ENCODE measurements at regions not wholly inside any gene's neighbourhood (a gene's known extent, or its start where the extent isn't known, plus 50 kb on each side); places are given as distances from the start of the nearest gene placed in this dataset.

- Histone ChIP-seq H3K27me3 (ENCODE audit: control insufficient read depth, insufficient read depth, low read length) (no peaks in the 10 kb centered on the region), H3K4me3 (ENCODE audit: low read depth, low read length) (no peak overlapping the region), H3K36me3 (ENCODE audit: control insufficient read depth, insufficient read depth, low read length) (no peaks in the 10 kb centered on the region)
- TF ChIP-seq, protein P1, sequence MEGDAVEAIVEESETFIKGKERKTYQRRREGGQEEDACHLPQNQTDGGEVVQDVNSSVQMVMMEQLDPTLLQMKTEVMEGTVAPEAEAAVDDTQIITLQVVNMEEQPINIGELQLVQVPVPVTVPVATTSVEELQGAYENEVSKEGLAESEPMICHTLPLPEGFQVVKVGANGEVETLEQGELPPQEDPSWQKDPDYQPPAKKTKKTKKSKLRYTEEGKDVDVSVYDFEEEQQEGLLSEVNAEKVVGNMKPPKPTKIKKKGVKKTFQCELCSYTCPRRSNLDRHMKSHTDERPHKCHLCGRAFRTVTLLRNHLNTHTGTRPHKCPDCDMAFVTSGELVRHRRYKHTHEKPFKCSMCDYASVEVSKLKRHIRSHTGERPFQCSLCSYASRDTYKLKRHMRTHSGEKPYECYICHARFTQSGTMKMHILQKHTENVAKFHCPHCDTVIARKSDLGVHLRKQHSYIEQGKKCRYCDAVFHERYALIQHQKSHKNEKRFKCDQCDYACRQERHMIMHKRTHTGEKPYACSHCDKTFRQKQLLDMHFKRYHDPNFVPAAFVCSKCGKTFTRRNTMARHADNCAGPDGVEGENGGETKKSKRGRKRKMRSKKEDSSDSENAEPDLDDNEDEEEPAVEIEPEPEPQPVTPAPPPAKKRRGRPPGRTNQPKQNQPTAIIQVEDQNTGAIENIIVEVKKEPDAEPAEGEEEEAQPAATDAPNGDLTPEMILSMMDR (IDR thresholded peaks at IDR 0.05; ENCODE audit: insufficient read depth, low read length, poor library complexity, severe bottlenecking) = no peak
- peak; percentile 28 for DNase-seq (ENCODE audit: low read depth)
These were observed 427.5 kb downstream of the BCOR start for GRCh38 chrX:39670281-39670680.

- TF ChIP-seq, protein P1 (IDR thresholded peaks at IDR 0.05; ENCODE audit: insufficient read depth, low read length, poor library complexity, severe bottlenecking) = no peak
- H3K27me3 ChIP-seq (ENCODE audit: control insufficient read depth, insufficient read depth, low read length) = no peaks in the 10 kb centered on the region
- H3K36me3 ChIP-seq (ENCODE audit: control insufficient read depth, insufficient read depth, low read length) = no peaks in the 10 kb centered on the region
- no peak overlapping the region for H3K4me3 ChIP-seq (ENCODE audit: low read depth, low read length)
- no peak for DNase-seq (ENCODE audit: low read depth)
These were observed 425.4 kb downstream of the BCOR start for GRCh38 chrX:39672405-39672804.

GRCh38 chrX:39674490-39675161 is 423.1 kb downstream of the BCOR start:
- Histone ChIP-seq H3K27me3 (ENCODE audit: control insufficient read depth, insufficient read depth, low read length) (no peaks in the 10 kb centered on the region), H3K36me3 (ENCODE audit: control insufficient read depth, insufficient read depth, low read length) (no peaks in the 10 kb centered on the region), H3K4me3 (ENCODE audit: low read depth, low read length) (no peak overlapping the region)
- DNase-seq (ENCODE audit: low read depth) = no peak
- TF ChIP-seq, protein P1 (IDR thresholded peaks at IDR 0.05; ENCODE audit: insufficient read depth, low read length, poor library complexity, severe bottlenecking) = no peak

DNA sequence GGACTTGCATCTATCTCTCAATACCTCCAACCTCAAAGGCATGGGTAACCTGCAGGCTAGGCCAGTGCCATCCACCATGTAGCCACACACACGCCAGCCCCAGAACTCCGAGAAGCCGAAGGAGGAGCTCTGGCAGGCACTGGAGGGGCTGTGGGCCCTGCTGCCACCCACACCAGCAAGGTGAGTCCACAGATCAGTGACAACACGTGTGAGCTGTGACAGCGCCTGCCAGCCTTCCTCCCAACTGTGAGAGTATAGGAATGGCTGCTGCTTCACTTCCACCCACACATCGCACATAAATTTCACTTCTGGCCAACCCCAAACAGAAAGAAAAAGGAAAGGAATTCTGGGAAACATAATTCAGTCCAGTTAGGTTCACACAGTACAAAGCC is 422.6 kb downstream of the BCOR start:
- TF ChIP-seq, protein P1 (IDR thresholded peaks at IDR 0.05; ENCODE audit: insufficient read depth, low read length, poor library complexity, severe bottlenecking) = no peak
- DNase-seq (ENCODE audit: low read depth) = no peak
- no peaks in the 10 kb centered on the region for H3K36me3 ChIP-seq (ENCODE audit: control insufficient read depth, insufficient read depth, low read length)
- no peaks in the 10 kb centered on the region for H3K27me3 ChIP-seq (ENCODE audit: control insufficient read depth, insufficient read depth, low read length)
- H3K4me3 ChIP-seq (ENCODE audit: low read depth, low read length) = no peak overlapping the region

- Histone ChIP-seq H3K36me3 (ENCODE audit: control insufficient read depth, insufficient read depth, low read length) (no peaks in the 10 kb centered on the region), H3K27me3 (ENCODE audit: control insufficient read depth, insufficient read depth, low read length) (no peaks in the 10 kb centered on the region), H3K4me3 (ENCODE audit: low read depth, low read length) (no peak overlapping the region)
- DNase-seq (ENCODE audit: low read depth) = no peak
- TF ChIP-seq, protein P1 (IDR thresholded peaks at IDR 0.05; ENCODE audit: insufficient read depth, low read length, poor library complexity, severe bottlenecking) = no peak
These were observed 422.1 kb downstream of the BCOR start for GRCh38 chrX:39675619-39676018.

DNA sequence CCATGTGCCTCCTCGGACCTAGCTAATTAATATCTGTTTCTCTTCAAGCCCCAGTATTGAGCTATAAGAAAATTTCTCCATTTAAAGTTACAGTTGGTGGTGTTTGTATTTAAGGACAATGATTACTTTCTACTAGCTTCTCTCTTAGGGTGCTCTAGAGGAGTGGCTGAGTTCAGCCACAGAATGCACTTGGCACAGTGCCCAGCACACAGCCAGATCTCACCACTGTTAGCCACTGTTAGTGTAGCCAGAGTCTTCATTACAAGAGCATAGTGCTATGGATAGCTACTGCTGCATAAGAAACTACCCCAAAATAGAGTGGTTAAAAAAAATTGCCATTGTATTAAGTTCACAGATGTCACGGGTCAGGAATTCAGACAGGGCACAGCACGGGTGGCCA is 421.3 kb downstream of the BCOR start:
- Histone ChIP-seq H3K27me3 (ENCODE audit: control insufficient read depth, insufficient read depth, low read length) (no peaks in the 10 kb centered on the region), H3K36me3 (ENCODE audit: control insufficient read depth, insufficient read depth, low read length) (no peaks in the 10 kb centered on the region), H3K4me3 (ENCODE audit: low read depth, low read length) (no peak overlapping the region)
- TF ChIP-seq, protein P1 (IDR thresholded peaks at IDR 0.05; ENCODE audit: insufficient read depth, low read length, poor library complexity, severe bottlenecking) = no peak
- DNase-seq (ENCODE audit: low read depth) = no peak
